PC-9 (cell line): ENCODE measurements at regions not wholly inside any gene's neighbourhood (a gene's known extent, or its start where the extent isn't known, plus 50 kb on each side); places are given as distances from the start of the nearest gene placed in this dataset.

Source experiments
- BruUV-seq: library from RNA; stranded (reverse); fragments of 400-500 nt; replicated peaks from 2 replicates; lab custom pipeline; 2021; lab: Mats Ljungman, UMichigan
- CTCF ChIA-PET: fragments of 300-600 bp; sonication (Branson Sonifier 250); formaldehyde crosslinking; loops from one replicate; lab custom pipeline; 2022; ENCODE audit warnings: antibody characterized with exemption; lab: Charles Lee
- POLR2A ChIA-PET: fragments of 300-600 bp; sonication (Branson Sonifier 250); formaldehyde crosslinking; loops from one replicate; lab custom pipeline; 2022; ENCODE audit warnings: antibody characterized with exemption; ENCODE audit not compliant: unreplicated experiment; lab: Charles Lee
- DNase-seq, 2 experiments: peaks; one replicate each; pipeline versions ENCODE4 v3.0.0 to v3.0.0-alpha.2; 2015 to 2022; ENCODE audit warnings: mixed read lengths in 1 of 2
- H2AFZ ChIP-seq: fragments of 200-600 bp; sonication (generic); 2 replicates; pipeline ENCODE4 v1.8.1; 2017; ENCODE audit warnings: antibody characterized with exemption
- H3F3A ChIP-seq: fragments of 200-600 bp; sonication (generic); 2 replicates; pipeline ENCODE4 v1.8.1; 2017; ENCODE audit warnings: antibody characterized with exemption, mild to moderate bottlenecking, low read depth; ENCODE audit not compliant: insufficient read depth
- H3K27ac ChIP-seq: fragments of 200-600 bp; sonication (generic); 2 replicates; pipeline ENCODE4 v1.6.1; 2016; ENCODE audit warnings: mixed run types
- H3K27me3 ChIP-seq: fragments of 200-600 bp; sonication (generic); 2 replicates; pipeline ENCODE4 v1.6.1; 2016; ENCODE audit warnings: low read depth, mixed run types; ENCODE audit not compliant: insufficient read depth
- H3K36me3 ChIP-seq: fragments of 200-600 bp; sonication (generic); 2 replicates; pipeline ENCODE4 v1.6.1; 2016; ENCODE audit warnings: low read depth, mixed run types
- H3K4me1 ChIP-seq: fragments of 200-600 bp; sonication (generic); replicated peaks from 2 replicates; pipeline ENCODE4 v1.6.1; 2016; ENCODE audit warnings: mixed run types; ENCODE audit not compliant: insufficient read depth
- H3K4me2 ChIP-seq: fragments of 200-600 bp; sonication (generic); 2 replicates; pipeline ENCODE4 v1.6.1; 2017; ENCODE audit warnings: mixed run types
- H3K4me3 ChIP-seq: fragments of 200-600 bp; sonication (generic); 2 replicates; pipeline ENCODE4 v1.6.1; 2016; ENCODE audit warnings: mixed run types
- H3K79me2 ChIP-seq: fragments of 200-600 bp; sonication (generic); 2 replicates; pipeline ENCODE4 v1.6.1; 2017; ENCODE audit warnings: low read depth, mixed run types
- H3K9me2 ChIP-seq: fragments of 200-600 bp; sonication (generic); 2 replicates; pipeline ENCODE4 v1.8.1; 2017; ENCODE audit warnings: mild to moderate bottlenecking; ENCODE audit not compliant: insufficient read depth
- H3K9me3 ChIP-seq: fragments of 200-600 bp; sonication (generic); 2 replicates; pipeline ENCODE4 v1.8.1; 2016; ENCODE audit warnings: low read depth; ENCODE audit not compliant: insufficient read depth
- H4K20me1 ChIP-seq: fragments of 200-600 bp; sonication (generic); 2 replicates; pipeline ENCODE4 v1.8.1; 2017; ENCODE audit not compliant: insufficient read depth
- CTCF ChIP-seq: fragments of 200-600 bp; sonication (generic); conservative IDR thresholded peaks from 2 replicates; pipeline ENCODE4 v1.6.1; 2017; ENCODE audit warnings: mixed run types, antibody characterized with exemption, mild to moderate bottlenecking, moderate library complexity
- EZH2 ChIP-seq: fragments of 200-600 bp; sonication (generic); IDR thresholded peaks from 2 replicates; pipeline ENCODE4 v1.8.0; 2017; ENCODE audit warnings: antibody characterized with exemption, low read depth
- intact Hi-C: fragments of 100-400 bp; cut with micrococcal nuclease; formaldehyde crosslinking; loops from one replicate; pipeline ENCODE4 v1.10.0; 2022; ENCODE audit not compliant: unreplicated experiment

GRCh38 chr3:65193531-65193930, 505.7 kb upstream of the ADAMTS9 start:
- Histone ChIP-seq H3K4me1 (no peaks in the 10 kb centered on the region), H3K27me3 (no peaks in the 10 kb centered on the region), H3K27ac (no peak overlapping the region), H3F3A (no peaks in the 10 kb centered on the region), H3K9me2 (no peaks in the 10 kb centered on the region), H3K4me3 (no peak overlapping the region), H3K9me3 (no peaks in the 10 kb centered on the region), H3K36me3 (no peaks in the 10 kb centered on the region), H3K4me2 (no peak overlapping the region), H4K20me1 (no peaks in the 10 kb centered on the region), H3K79me2 (no peaks in the 10 kb centered on the region), H2AFZ (no peak overlapping the region)
- TF ChIP-seq CTCF (no peak), EZH2 (no peak)
- ChIA-PET POLR2A (no interaction called here), CTCF (no interaction called here)
- no peak for DNase-seq
- BruUV-seq, result no TSS peak
- intact Hi-C loops, result no loop called here

GRCh38 chr3:65190111-65190510, 502.3 kb upstream of the ADAMTS9 start:
- Histone ChIP-seq H3K79me2 (no peaks in the 10 kb centered on the region), H3F3A (no peaks in the 10 kb centered on the region), H3K9me3 (no peaks in the 10 kb centered on the region), H3K27me3 (no peaks in the 10 kb centered on the region), H3K4me3 (no peak overlapping the region), H3K36me3 (no peaks in the 10 kb centered on the region), H3K9me2 (no peaks in the 10 kb centered on the region), H3K4me2 (no peak overlapping the region), H3K27ac (no peak overlapping the region), H4K20me1 (no peaks in the 10 kb centered on the region), H2AFZ (no peak overlapping the region), H3K4me1 (no peaks in the 10 kb centered on the region)
- intact Hi-C loops, result no loop called here
- no TSS peak for BruUV-seq
- ChIA-PET POLR2A (no interaction called here), CTCF (no interaction called here)
- TF ChIP-seq CTCF (no peak), EZH2 (no peak)
- DNase-seq, result no peak

- Histone ChIP-seq H3K27me3 (no peaks in the 10 kb centered on the region), H3K79me2 (no peaks in the 10 kb centered on the region), H2AFZ (no peak overlapping the region), H3F3A (no peaks in the 10 kb centered on the region), H3K9me2 (no peaks in the 10 kb centered on the region), H3K4me2 (no peak overlapping the region), H3K4me1 (no peaks in the 10 kb centered on the region), H3K4me3 (no peak overlapping the region), H3K9me3 (no peaks in the 10 kb centered on the region), H3K36me3 (no peaks in the 10 kb centered on the region), H4K20me1 (no peaks in the 10 kb centered on the region), H3K27ac (no peak overlapping the region)
- intact Hi-C loops, result no loop called here
- BruUV-seq, result no TSS peak
- ChIA-PET CTCF (no interaction called here), POLR2A (no interaction called here)
- DNase-seq, result no peak
- no peak for TF ChIP-seq EZH2
- TF ChIP-seq CTCF, result no peak
These were observed 498.5 kb upstream of the ADAMTS9 start for GRCh38 chr3:65186268-65186667.
